B cell (primary cell): ENCODE measurements at regions not wholly inside any gene's neighbourhood (a gene's known extent, or its start where the extent isn't known, plus 50 kb on each side); places are given as distances from the start of the nearest gene placed in this dataset.

ENCODE experiments used
- ATAC-seq: fragments of 200-7000 bp; cut with Tn5 transposase; one replicate; pipeline ENCODE4 v1.10.0; 2021; ENCODE audit warnings: low read depth, mild to moderate bottlenecking, moderate number of reproducible peaks, moderate library complexity
- CTCF ChIA-PET: fragments of 350-600 bp; sonication (Branson Sonifier 250); formaldehyde crosslinking; loops from one replicate; lab custom pipeline; 2021; ENCODE audit warnings: antibody characterized with exemption, inconsistent platforms; lab: Charles Lee
- POLR2A ChIA-PET: fragments of 350-600 bp; sonication (Branson Sonifier 250); formaldehyde crosslinking; loops from one replicate; lab custom pipeline; 2021; ENCODE audit warnings: antibody characterized with exemption; lab: Charles Lee
- DNase-seq: peaks from one replicate; pipeline ENCODE4 v3.0.0; 2013
- H2AFZ ChIP-seq: 2 replicates; pipeline ENCODE4 v1.6.1; 2012; ENCODE audit warnings: mild to moderate bottlenecking, low read depth, low read length; ENCODE audit not compliant: insufficient read depth, poor library complexity, severe bottlenecking
- H3K27ac ChIP-seq, 2 donors: 1 replicate in 1 of 2; 2 replicates in 1 of 2; pipeline ENCODE4 v1.5.1; 2012 to 2013; ENCODE audit warnings: low read length in 2 of 2, mild to moderate bottlenecking in 2 of 2, moderate library complexity in 1 of 2
- H3K27me3 ChIP-seq, 4 experiments: fragments of 200-600 bp in 1 of 4; sonication (generic) in 1 of 4; replicated peaks in 1 of 4; 1 replicate in 2 of 4; 2 replicates in 2 of 4; pipeline versions ENCODE4 v1.6.1 to v1.7.0; 2013 to 2016; ENCODE audit warnings: low read length in 3 of 4, mild to moderate bottlenecking in 2 of 4, mixed read lengths in 1 of 4, moderate library complexity in 1 of 4; ENCODE audit not compliant: insufficient read depth in 4 of 4, control insufficient read depth in 3 of 4; ENCODE audit errors: control extremely low read depth in 1 of 4
- H3K36me3 ChIP-seq, 2 experiments: replicated peaks in 1 of 2; 1 replicate in 1 of 2; 2 replicates in 1 of 2; pipeline versions ENCODE4 v1.6.1 to v1.7.1; 2013; ENCODE audit warnings: low read length in 1 of 2; ENCODE audit not compliant: insufficient read depth in 2 of 2, control insufficient read depth in 1 of 2; ENCODE audit errors: control extremely low read depth in 1 of 2, extremely low read depth in 1 of 2
- H3K4me1 ChIP-seq, 2 donors: fragments of 200-600 bp in 1 of 2; sonication (generic) in 1 of 2; 1 replicate in 1 of 2; 2 replicates in 1 of 2; pipeline versions ENCODE4 v1.5.1 to v1.6.1; 2013 to 2017; ENCODE audit warnings: low read length in 2 of 2; ENCODE audit not compliant: control insufficient read depth in 2 of 2, insufficient read depth in 2 of 2
- H3K4me2 ChIP-seq: replicated peaks from 2 replicates; pipeline ENCODE3; 2012; ENCODE audit warnings: mild to moderate bottlenecking, low read depth, low read length; ENCODE audit not compliant: poor library complexity, severe bottlenecking
- H3K4me3 ChIP-seq, 5 experiments: fragments of 200-600 bp in 1 of 5; sonication (generic) in 1 of 5; 1 replicate in 3 of 5; 2 replicates in 2 of 5; pipeline versions ENCODE4 v1.5.1 to v1.7.0; 2011 to 2016; ENCODE audit warnings: low read length in 4 of 5, mild to moderate bottlenecking in 4 of 5, low read depth in 2 of 5, control low read depth in 1 of 5, moderate library complexity in 1 of 5; ENCODE audit not compliant: insufficient read depth in 1 of 5; ENCODE audit errors: control extremely low read depth in 1 of 5, extremely low read depth in 1 of 5
- H3K79me2 ChIP-seq: fragments of 200-600 bp; sonication (generic); one replicate; pipeline ENCODE4 v1.6.0; 2016; ENCODE audit warnings: low read length; ENCODE audit not compliant: control insufficient read depth, insufficient read depth
- H3K9ac ChIP-seq: fragments of 200-600 bp; sonication (generic); 2 replicates; pipeline ENCODE4 v1.6.1; 2017; ENCODE audit warnings: mild to moderate bottlenecking, low read length, moderate library complexity
- H3K9me3 ChIP-seq, 3 donors: one replicate each; pipeline versions ENCODE4 v1.6.1 to v1.7.1; 2013; ENCODE audit warnings: low read length in 2 of 3; ENCODE audit not compliant: control insufficient read depth in 2 of 3, insufficient read depth in 1 of 3; ENCODE audit errors: control extremely low read depth in 1 of 3
- H4K20me1 ChIP-seq: 2 replicates; pipeline ENCODE4 v1.6.0; 2012; ENCODE audit warnings: mild to moderate bottlenecking, low read length; ENCODE audit not compliant: insufficient read depth, control insufficient read depth, poor library complexity, severe bottlenecking
- H3K27ac Mint-ChIP-seq: one replicate; pipeline ENCODE4 v1.8.0; 2021; ENCODE audit warnings: mixed read lengths
- H3K27me3 Mint-ChIP-seq: one replicate; pipeline ENCODE4 v1.8.0; 2021; ENCODE audit warnings: mixed read lengths
- H3K4me1 Mint-ChIP-seq: one replicate; pipeline ENCODE4 v1.8.0; 2021; ENCODE audit warnings: mixed read lengths
- H3K4me3 Mint-ChIP-seq: one replicate; pipeline ENCODE4 v1.8.0; 2021; ENCODE audit warnings: mixed read lengths
- H3K9me3 Mint-ChIP-seq: one replicate; pipeline ENCODE4 v1.8.0; 2022; ENCODE audit warnings: mixed read lengths; ENCODE audit not compliant: insufficient read depth
- CTCF ChIP-seq: fragments of 200-600 bp; IDR thresholded peaks from one replicate; pipeline ENCODE4 v1.8.0; 2022; ENCODE audit warnings: antibody characterized with exemption, mild to moderate bottlenecking
- EZH2 ChIP-seq: IDR thresholded peaks from 2 replicates; pipeline ENCODE4 v1.6.1; 2012; ENCODE audit warnings: borderline replicate concordance, low read depth, mild to moderate bottlenecking, moderate library complexity, low read length; ENCODE audit not compliant: insufficient read depth, poor library complexity, severe bottlenecking
- WGBS: methylation state at CpG from one replicate; pipeline ENCODE4 v1.1.5; 2013; ENCODE audit warnings: missing lambda C conversion rate; ENCODE audit not compliant: insufficient coverage; 5-methylcytosine and 5-hydroxymethylcytosine counted together
- intact Hi-C: fragments of 100-400 bp; cut with micrococcal nuclease; formaldehyde crosslinking; loops from one replicate; pipeline ENCODE4 v1.10.0; 2022

- H3K9me3 ChIP-seq = no peaks in the 10 kb centered on the region
- Mint-ChIP-seq H3K4me3 (no peak overlapping the region), H3K9me3 (no peaks in the 10 kb centered on the region), H3K27ac (no peak overlapping the region), H3K27me3 (peaks cover 3% of the 10 kb centered on the region), H3K4me1 (no peaks in the 10 kb centered on the region)
- no peak overlapping the region for H2AFZ ChIP-seq
- no peaks in the 10 kb centered on the region for H3K79me2 ChIP-seq
- TF ChIP-seq CTCF (no peak), EZH2 (no peak)
- intact Hi-C loops = no loop called here
- no peaks in the 10 kb centered on the region for H3K27me3 ChIP-seq
- no peak overlapping the region for H3K27ac ChIP-seq
- no peak overlapping the region for H3K9ac ChIP-seq
- H3K4me3 ChIP-seq = no peak overlapping the region
- CTCF ChIA-PET = no interaction called here
- H3K4me1 ChIP-seq = no peaks in the 10 kb centered on the region
- H3K36me3 ChIP-seq = no peaks in the 10 kb centered on the region
- WGBS = no CpG with 5 or more reads among the region's 1 CpG
- no peak overlapping the region for H3K4me2 ChIP-seq
- H4K20me1 ChIP-seq = no peaks in the 10 kb centered on the region
- POLR2A ChIA-PET = no interaction called here
- DNase-seq (no peak), ATAC-seq (no peak)
Measured at GRCh38 chr2:220783671-220784070, 788.4 kb downstream of the EPHA4 start.

GRCh38 chr2:220785178-220785577 is 786.9 kb downstream of the EPHA4 start:
- CTCF ChIA-PET = interaction anchor here (0.6 kb wide), 1 partner anchor 39 kb away, joined by 4 read pairs; no protein-coding TSS in a partner anchor
- H3K27me3 Mint-ChIP-seq = peaks cover 3% of the 10 kb centered on the region
- intact Hi-C loops = no loop called here
- H3K9me3 Mint-ChIP-seq = no peaks in the 10 kb centered on the region
- TF ChIP-seq EZH2 (no peak), CTCF (no peak)
- H3K79me2 ChIP-seq = no peaks in the 10 kb centered on the region
- no peak overlapping the region for H3K27ac Mint-ChIP-seq
- H3K4me1 Mint-ChIP-seq = no peaks in the 10 kb centered on the region
- no peaks in the 10 kb centered on the region for H3K9me3 ChIP-seq
- H4K20me1 ChIP-seq = no peaks in the 10 kb centered on the region
- no peak overlapping the region for H3K9ac ChIP-seq
- no peaks in the 10 kb centered on the region for H3K4me1 ChIP-seq
- no peak overlapping the region for H2AFZ ChIP-seq
- WGBS = no CpG with 5 or more reads among the region's 4 CpGs
- no peak overlapping the region for H3K4me3 Mint-ChIP-seq
- POLR2A ChIA-PET = no interaction called here
- no peak overlapping the region for H3K4me3 ChIP-seq
- no peak overlapping the region for H3K4me2 ChIP-seq
- no peaks in the 10 kb centered on the region for H3K36me3 ChIP-seq
- H3K27me3 ChIP-seq = no peaks in the 10 kb centered on the region
- no peak overlapping the region for H3K27ac ChIP-seq
- no peak for ATAC-seq
- DNase-seq = no peak
